ENCODE measurements at regions not wholly inside any gene's neighbourhood (a gene's known extent, or its start where the extent isn't known, plus 50 kb on each side); places are given as distances from the start of the nearest gene placed in this dataset.
"Not testable (repeated sequence)": the region's sequence is repeated elsewhere in the genome, so short reads cannot be mapped to it uniquely, and the experiment has no call there.

- Histone ChIP-seq H3K4me3 (ENCODE audit: low read depth, low read length) (no peak overlapping the region), H3K27me3 (ENCODE audit: control insufficient read depth, insufficient read depth, low read length) (no peaks in the 10 kb centered on the region), H3K4me1 (ENCODE audit: control insufficient read depth, insufficient read depth, low read length) (no peaks in the 10 kb centered on the region), H3K9ac (ENCODE audit: low read depth, low read length) (no peak overlapping the region), H3K36me3 (ENCODE audit: control insufficient read depth, insufficient read depth, low read length) (no peaks in the 10 kb centered on the region), H3K9me3 (ENCODE audit: control insufficient read depth, insufficient read depth, low read length) (no peaks in the 10 kb centered on the region)
Measured at GRCh38 chr2:52429171-52429570, 1338.4 kb upstream of the CHAC2 start.

DNA sequence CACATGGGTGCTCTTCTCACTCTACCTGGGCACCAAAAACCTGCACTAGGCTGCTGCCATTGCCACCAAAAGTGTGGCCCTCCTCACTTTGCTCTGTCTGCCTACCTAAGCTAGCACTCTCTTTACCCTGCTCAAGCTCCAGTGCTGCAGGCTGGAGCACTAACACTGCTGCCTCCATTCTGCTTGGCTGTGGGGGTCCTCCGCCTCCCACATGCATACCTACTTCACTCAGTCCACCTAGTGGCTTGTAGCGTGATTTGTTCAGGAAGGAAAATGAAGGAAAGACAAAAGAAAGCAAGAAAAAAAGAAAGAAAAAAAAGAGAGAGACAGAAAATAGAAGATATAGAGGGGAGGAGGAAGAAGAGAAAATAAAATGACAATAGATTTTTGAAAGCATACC, 1339.4 kb upstream of the CHAC2 start:
- H3K4me1 ChIP-seq (ENCODE audit: control insufficient read depth, insufficient read depth, low read length), result no peaks in the 10 kb centered on the region
- no peaks in the 10 kb centered on the region for H3K36me3 ChIP-seq (ENCODE audit: control insufficient read depth, insufficient read depth, low read length)
- H3K9me3 ChIP-seq (ENCODE audit: control insufficient read depth, insufficient read depth, low read length), result no peaks in the 10 kb centered on the region
- H3K4me3 ChIP-seq (ENCODE audit: low read depth, low read length), result no peak overlapping the region
- no peak overlapping the region for H3K9ac ChIP-seq (ENCODE audit: low read depth, low read length)
- H3K27me3 ChIP-seq (ENCODE audit: control insufficient read depth, insufficient read depth, low read length), result no peaks in the 10 kb centered on the region

DNA sequence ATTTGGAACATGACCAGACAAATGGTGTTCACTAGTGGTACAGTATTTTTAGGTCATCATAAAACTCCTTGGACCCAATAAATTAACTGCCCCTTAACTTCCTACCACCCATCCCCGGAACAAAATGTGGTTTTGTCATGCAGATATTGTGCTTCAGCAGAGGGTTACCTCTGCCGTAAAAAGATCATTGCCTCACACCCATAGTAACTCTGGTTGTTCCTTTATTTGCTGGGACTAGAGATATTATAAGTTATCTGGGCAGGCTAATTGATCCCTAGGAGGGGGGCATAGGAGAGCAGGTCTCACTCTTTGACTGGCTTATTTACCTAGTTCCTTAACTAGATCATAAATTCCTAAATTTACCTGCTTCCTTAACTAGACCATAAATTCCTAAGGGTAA, 1343.9 kb upstream of the CHAC2 start:
- no peak overlapping the region for H3K4me3 ChIP-seq (ENCODE audit: low read depth, low read length)
- no peaks in the 10 kb centered on the region for H3K4me1 ChIP-seq (ENCODE audit: control insufficient read depth, insufficient read depth, low read length)
- H3K9me3 ChIP-seq (ENCODE audit: control insufficient read depth, insufficient read depth, low read length), result no peaks in the 10 kb centered on the region
- H3K9ac ChIP-seq (ENCODE audit: low read depth, low read length), result no peak overlapping the region
- no peaks in the 10 kb centered on the region for H3K36me3 ChIP-seq (ENCODE audit: control insufficient read depth, insufficient read depth, low read length)
- H3K27me3 ChIP-seq (ENCODE audit: control insufficient read depth, insufficient read depth, low read length), result no peaks in the 10 kb centered on the region

DNA sequence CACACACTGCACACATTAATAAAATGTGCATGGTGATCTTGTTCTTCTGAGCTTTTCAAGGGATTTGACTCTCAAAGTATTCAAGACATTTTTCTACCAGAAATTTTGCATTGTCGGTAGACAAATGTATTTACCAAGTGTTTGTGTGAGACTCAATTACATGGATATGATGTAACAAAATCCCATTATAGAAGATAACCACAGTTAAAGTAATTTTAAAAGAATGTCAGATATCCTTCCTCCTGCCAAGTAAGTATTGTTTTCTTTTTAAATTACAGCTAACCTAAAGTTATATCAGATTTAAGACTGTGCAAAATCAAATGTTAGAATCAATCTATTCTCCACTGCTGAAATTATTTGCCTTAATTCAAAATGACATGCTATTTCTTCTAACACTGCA, 1344.5 kb upstream of the CHAC2 start:
- H3K9me3 ChIP-seq (ENCODE audit: control insufficient read depth, insufficient read depth, low read length), result no peaks in the 10 kb centered on the region
- H3K9ac ChIP-seq (ENCODE audit: low read depth, low read length), result no peak overlapping the region
- no peaks in the 10 kb centered on the region for H3K4me1 ChIP-seq (ENCODE audit: control insufficient read depth, insufficient read depth, low read length)
- no peaks in the 10 kb centered on the region for H3K36me3 ChIP-seq (ENCODE audit: control insufficient read depth, insufficient read depth, low read length)
- no peaks in the 10 kb centered on the region for H3K27me3 ChIP-seq (ENCODE audit: control insufficient read depth, insufficient read depth, low read length)
- H3K4me3 ChIP-seq (ENCODE audit: low read depth, low read length), result no peak overlapping the region

GRCh38 chr2:52416340-52416739, 1351.3 kb upstream of the CHAC2 start:
- no peak overlapping the region for H3K4me3 ChIP-seq (ENCODE audit: low read depth, low read length)
- H3K9me3 ChIP-seq (ENCODE audit: control insufficient read depth, insufficient read depth, low read length), result no peaks in the 10 kb centered on the region
- H3K9ac ChIP-seq (ENCODE audit: low read depth, low read length), result no peak overlapping the region
- H3K4me1 ChIP-seq (ENCODE audit: control insufficient read depth, insufficient read depth, low read length), result no peaks in the 10 kb centered on the region
- H3K27me3 ChIP-seq (ENCODE audit: control insufficient read depth, insufficient read depth, low read length), result no peaks in the 10 kb centered on the region
- H3K36me3 ChIP-seq (ENCODE audit: control insufficient read depth, insufficient read depth, low read length), result no peaks in the 10 kb centered on the region

GRCh38 chr2:52414561-52415295, 1352.9 kb upstream of the CHAC2 start:
- no peaks in the 10 kb centered on the region for H3K36me3 ChIP-seq (ENCODE audit: control insufficient read depth, insufficient read depth, low read length)
- H3K9me3 ChIP-seq (ENCODE audit: control insufficient read depth, insufficient read depth, low read length), result no peaks in the 10 kb centered on the region
- no peaks in the 10 kb centered on the region for H3K4me1 ChIP-seq (ENCODE audit: control insufficient read depth, insufficient read depth, low read length)
- no peak overlapping the region for H3K9ac ChIP-seq (ENCODE audit: low read depth, low read length)
- no peaks in the 10 kb centered on the region for H3K27me3 ChIP-seq (ENCODE audit: control insufficient read depth, insufficient read depth, low read length)
- H3K4me3 ChIP-seq (ENCODE audit: low read depth, low read length), result no peak overlapping the region

DNA sequence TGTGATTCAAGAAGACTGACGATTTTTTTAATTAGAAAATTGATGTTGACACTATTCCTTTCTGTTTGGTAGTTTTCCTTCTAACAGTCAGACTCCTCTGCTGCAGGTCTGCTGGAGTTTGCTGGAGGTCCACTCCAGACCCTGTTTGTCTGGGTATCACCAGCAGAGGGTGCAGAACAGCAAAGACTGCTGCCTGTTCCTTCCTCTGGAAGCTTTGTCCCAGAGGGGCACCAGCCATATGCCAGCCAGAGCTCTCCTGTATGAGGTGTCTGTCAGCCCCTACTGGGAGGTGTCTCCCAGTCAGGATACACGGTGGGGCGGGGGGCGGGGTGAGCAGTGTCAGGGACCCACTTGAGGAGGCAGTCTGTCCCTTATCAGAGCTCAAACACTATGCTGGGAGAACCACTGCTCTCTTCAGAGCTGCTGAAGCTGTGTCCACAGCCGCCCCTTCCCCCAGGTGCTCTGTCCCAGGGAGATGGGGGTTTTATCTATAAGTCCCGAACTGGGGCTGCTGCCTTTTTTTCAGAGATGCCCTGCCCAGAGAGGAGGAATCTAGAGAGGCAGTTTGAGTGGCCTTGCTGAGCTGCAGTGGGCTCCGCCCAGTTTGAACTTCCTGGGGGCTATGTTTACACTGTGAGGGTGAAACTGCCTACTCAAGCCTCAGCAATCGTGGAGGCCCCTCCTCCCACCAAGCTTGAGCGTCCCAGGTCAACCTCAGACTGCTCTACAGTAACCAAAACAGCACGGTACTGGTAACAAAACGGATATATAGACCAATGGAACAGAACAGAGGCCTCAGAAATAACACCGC, 1358.1 kb upstream of the CHAC2 start:
- H3K9ac ChIP-seq (ENCODE audit: low read depth, low read length); H3K4me1 ChIP-seq (ENCODE audit: control insufficient read depth, insufficient read depth, low read length); H3K36me3 ChIP-seq (ENCODE audit: control insufficient read depth, insufficient read depth, low read length); H3K4me3 ChIP-seq (ENCODE audit: low read depth, low read length); H3K27me3 ChIP-seq (ENCODE audit: control insufficient read depth, insufficient read depth, low read length); H3K9me3 ChIP-seq (ENCODE audit: control insufficient read depth, insufficient read depth, low read length): not testable (repeated sequence)

DNA sequence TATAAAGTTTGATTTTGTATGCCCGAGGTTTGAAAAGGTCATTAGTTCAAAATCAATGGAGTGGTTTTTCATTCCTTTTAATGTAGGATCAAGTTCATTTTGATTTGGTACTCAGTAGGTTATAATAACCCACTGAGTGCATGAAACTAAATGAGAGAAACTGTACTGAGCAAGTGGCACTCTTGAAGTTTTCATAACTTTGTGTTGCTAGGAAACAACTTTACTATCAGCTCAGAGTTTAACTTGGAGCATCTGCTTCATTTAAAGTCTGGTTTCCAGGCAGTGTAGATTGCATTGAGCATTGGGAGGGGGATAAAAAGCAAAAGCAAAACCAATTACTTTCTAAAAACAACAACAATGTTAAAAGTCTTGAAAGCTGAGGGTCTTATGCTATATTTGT, 1361.6 kb upstream of the CHAC2 start:
- H3K4me1 ChIP-seq (ENCODE audit: control insufficient read depth, insufficient read depth, low read length), result no peaks in the 10 kb centered on the region
- H3K9ac ChIP-seq (ENCODE audit: low read depth, low read length), result no peak overlapping the region
- H3K36me3 ChIP-seq (ENCODE audit: control insufficient read depth, insufficient read depth, low read length), result no peaks in the 10 kb centered on the region
- H3K27me3 ChIP-seq (ENCODE audit: control insufficient read depth, insufficient read depth, low read length), result no peaks in the 10 kb centered on the region
- no peak overlapping the region for H3K4me3 ChIP-seq (ENCODE audit: low read depth, low read length)
- no peaks in the 10 kb centered on the region for H3K9me3 ChIP-seq (ENCODE audit: control insufficient read depth, insufficient read depth, low read length)

DNA sequence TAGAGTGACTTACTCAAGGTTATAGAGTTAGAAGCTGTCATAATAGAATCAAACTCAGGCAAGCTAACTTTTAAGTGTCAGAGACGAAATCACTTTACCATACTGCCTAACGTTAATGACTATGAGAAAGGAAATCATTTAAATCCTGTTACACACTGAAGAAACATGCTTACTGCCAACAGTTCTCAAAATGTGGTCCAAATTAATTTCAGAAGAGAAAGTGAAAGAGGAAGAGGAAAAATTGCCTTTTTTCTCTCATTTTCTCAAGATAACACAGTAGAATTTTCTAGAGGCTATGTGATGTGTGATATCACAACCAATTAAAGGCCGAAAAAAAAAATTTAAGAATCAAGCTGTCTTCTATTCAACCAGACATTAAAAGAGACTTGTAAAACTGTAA, 1362.7 kb upstream of the CHAC2 start:
- Histone ChIP-seq H3K9ac (ENCODE audit: low read depth, low read length) (no peak overlapping the region), H3K27me3 (ENCODE audit: control insufficient read depth, insufficient read depth, low read length) (no peaks in the 10 kb centered on the region), H3K36me3 (ENCODE audit: control insufficient read depth, insufficient read depth, low read length) (no peaks in the 10 kb centered on the region), H3K4me3 (ENCODE audit: low read depth, low read length) (no peak overlapping the region), H3K4me1 (ENCODE audit: control insufficient read depth, insufficient read depth, low read length) (no peaks in the 10 kb centered on the region), H3K9me3 (ENCODE audit: control insufficient read depth, insufficient read depth, low read length) (no peaks in the 10 kb centered on the region)

DNA sequence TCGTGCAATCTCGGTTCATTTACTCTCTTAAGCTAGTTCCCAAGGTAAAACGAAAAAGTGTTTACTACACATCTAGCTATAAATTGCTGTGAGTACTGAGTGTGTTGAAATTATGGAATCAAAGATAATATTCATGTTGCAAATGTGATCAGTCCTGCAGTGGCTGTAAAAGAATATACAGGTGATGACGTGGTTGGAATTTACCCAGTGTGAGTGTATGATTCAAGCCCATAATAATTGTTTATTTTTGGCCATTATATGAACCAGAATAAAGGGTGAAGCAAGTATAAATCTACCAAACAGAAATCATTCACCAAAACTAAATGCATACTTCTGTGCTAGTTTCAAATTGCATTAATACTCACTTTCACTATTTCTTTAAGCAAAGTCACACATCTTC, 1363.6 kb upstream of the CHAC2 start:
- no peaks in the 10 kb centered on the region for H3K9me3 ChIP-seq (ENCODE audit: control insufficient read depth, insufficient read depth, low read length)
- H3K9ac ChIP-seq (ENCODE audit: low read depth, low read length), result no peak overlapping the region
- no peaks in the 10 kb centered on the region for H3K36me3 ChIP-seq (ENCODE audit: control insufficient read depth, insufficient read depth, low read length)
- H3K27me3 ChIP-seq (ENCODE audit: control insufficient read depth, insufficient read depth, low read length), result no peaks in the 10 kb centered on the region
- H3K4me3 ChIP-seq (ENCODE audit: low read depth, low read length), result no peak overlapping the region
- H3K4me1 ChIP-seq (ENCODE audit: control insufficient read depth, insufficient read depth, low read length), result no peaks in the 10 kb centered on the region

DNA sequence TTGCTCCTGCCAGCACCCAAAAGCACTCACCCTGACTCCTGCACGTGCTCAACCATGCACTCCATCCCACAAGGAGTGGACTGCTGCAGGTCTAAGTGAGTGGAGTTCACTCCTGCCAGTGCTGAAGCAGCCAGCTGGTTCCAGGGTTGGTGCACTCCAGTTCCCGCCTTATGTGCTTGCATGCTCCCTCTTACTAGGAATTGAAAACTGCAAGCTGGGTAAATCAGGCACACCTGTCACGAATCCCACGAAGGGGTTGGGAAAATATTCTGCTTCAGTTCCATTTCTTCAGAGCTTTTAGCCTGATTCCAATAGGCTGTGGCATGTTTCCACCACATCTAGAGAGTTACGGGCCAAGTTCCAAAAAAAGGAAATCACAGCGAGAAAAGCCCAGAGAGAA, 1365.5 kb upstream of the CHAC2 start:
- Histone ChIP-seq H3K4me3 (ENCODE audit: low read depth, low read length) (no peak overlapping the region), H3K9ac (ENCODE audit: low read depth, low read length) (no peak overlapping the region), H3K9me3 (ENCODE audit: control insufficient read depth, insufficient read depth, low read length) (no peaks in the 10 kb centered on the region), H3K4me1 (ENCODE audit: control insufficient read depth, insufficient read depth, low read length) (no peaks in the 10 kb centered on the region), H3K36me3 (ENCODE audit: control insufficient read depth, insufficient read depth, low read length) (no peaks in the 10 kb centered on the region), H3K27me3 (ENCODE audit: control insufficient read depth, insufficient read depth, low read length) (no peaks in the 10 kb centered on the region)

DNA sequence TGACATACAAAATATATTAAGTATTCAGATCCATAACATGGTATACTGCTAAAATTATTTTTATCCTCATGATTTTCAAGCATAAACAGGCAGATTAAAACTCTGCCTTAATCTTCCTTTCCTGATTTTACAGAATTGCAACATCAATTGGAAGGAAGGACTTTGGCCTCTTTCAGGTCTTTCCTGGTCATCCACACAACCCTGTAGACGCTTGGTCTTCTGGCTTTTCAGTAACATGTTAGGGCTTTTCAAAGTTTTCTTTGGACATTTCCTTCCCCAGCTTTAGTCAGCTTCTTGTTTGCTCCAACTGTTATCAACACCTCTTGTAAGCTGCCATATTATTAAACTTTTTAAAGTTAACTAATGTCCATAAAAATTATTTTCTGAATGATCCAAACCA, 1364.9 kb upstream of the NRXN1 start:
- Histone ChIP-seq H3K9ac (ENCODE audit: low read depth, low read length) (no peak overlapping the region), H3K4me3 (ENCODE audit: low read depth, low read length) (no peak overlapping the region), H3K27me3 (ENCODE audit: control insufficient read depth, insufficient read depth, low read length) (no peaks in the 10 kb centered on the region), H3K9me3 (ENCODE audit: control insufficient read depth, insufficient read depth, low read length) (no peaks in the 10 kb centered on the region), H3K4me1 (ENCODE audit: control insufficient read depth, insufficient read depth, low read length) (no peaks in the 10 kb centered on the region), H3K36me3 (ENCODE audit: control insufficient read depth, insufficient read depth, low read length) (no peaks in the 10 kb centered on the region)
